DND-41 (cell line): ENCODE measurements at regions not wholly inside any gene's neighbourhood (a gene's known extent, or its start where the extent isn't known, plus 50 kb on each side); places are given as distances from the start of the nearest gene placed in this dataset.

Experiments used
- CTCF ChIP-seq: IDR thresholded peaks from 2 replicates; pipeline ENCODE4 v1.5.1; 2012; ENCODE audit warnings: borderline replicate concordance, low read length, moderate library complexity, mild to moderate bottlenecking; ENCODE audit not compliant: poor library complexity, severe bottlenecking; ENCODE audit errors: extremely low read depth
- EZH2 ChIP-seq: IDR thresholded peaks from 3 replicates; pipeline ENCODE4 v1.6.1; 2012; ENCODE audit warnings: borderline replicate concordance, low read depth, mild to moderate bottlenecking, moderate library complexity, low read length, inconsistent platforms; ENCODE audit not compliant: severe bottlenecking

GRCh38 chr20:60477958-60478357 lies 519.7 kb downstream of the CDH26 start:
- no peak for TF ChIP-seq CTCF
- TF ChIP-seq EZH2: no peak
